GM23248 (cell line): ENCODE measurements at regions not wholly inside any gene's neighbourhood (a gene's known extent, or its start where the extent isn't known, plus 50 kb on each side); places are given as distances from the start of the nearest gene placed in this dataset.

Experiments used
- DNase-seq: peaks from one replicate; pipeline ENCODE4 v3.0.0-alpha.2; 2015
- H2AFZ ChIP-seq: fragments of 200-600 bp; sonication (generic); 2 replicates; pipeline ENCODE4 v1.6.1; 2016; ENCODE audit warnings: antibody characterized with exemption
- H3F3A ChIP-seq: fragments of 200-600 bp; sonication (generic); 2 replicates; pipeline ENCODE4 v1.6.1; 2016; ENCODE audit warnings: mild to moderate bottlenecking, antibody characterized with exemption, mixed run types; ENCODE audit not compliant: insufficient read depth
- H3K27ac ChIP-seq: fragments of 200-600 bp; sonication (generic); 2 replicates; pipeline ENCODE4 v1.5.1; 2016; ENCODE audit warnings: mild to moderate bottlenecking
- H3K27me3 ChIP-seq: fragments of 200-600 bp; sonication (generic); replicated peaks from 2 replicates; pipeline ENCODE4 v1.6.1; 2016; ENCODE audit warnings: mild to moderate bottlenecking; ENCODE audit not compliant: insufficient read depth
- H3K36me3 ChIP-seq: fragments of 200-600 bp; sonication (generic); 2 replicates; pipeline ENCODE4 v1.6.1; 2016; ENCODE audit warnings: low read depth, mild to moderate bottlenecking
- H3K4me1 ChIP-seq: fragments of 200-600 bp; sonication (generic); 2 replicates; pipeline ENCODE4 v1.6.1; 2016; ENCODE audit warnings: mild to moderate bottlenecking; ENCODE audit not compliant: insufficient read depth
- H3K4me2 ChIP-seq: fragments of 200-600 bp; sonication (generic); one replicate; pipeline ENCODE4 v1.6.1; 2016; ENCODE audit warnings: mild to moderate bottlenecking; ENCODE audit not compliant: unreplicated experiment
- H3K4me3 ChIP-seq: fragments of 200-600 bp; sonication (generic); 2 replicates; pipeline ENCODE4 v1.5.1; 2016; ENCODE audit warnings: mild to moderate bottlenecking
- H3K79me2 ChIP-seq: fragments of 200-600 bp; sonication (generic); 2 replicates; pipeline ENCODE4 v1.6.1; 2016; ENCODE audit warnings: mild to moderate bottlenecking; ENCODE audit not compliant: insufficient read depth
- H3K9ac ChIP-seq: fragments of 200-600 bp; sonication (generic); 2 replicates; pipeline ENCODE4 v1.6.1; 2016; ENCODE audit warnings: mild to moderate bottlenecking
- H3K9me2 ChIP-seq: fragments of 200-600 bp; sonication (generic); 2 replicates; pipeline ENCODE4 v1.6.1; 2016; ENCODE audit warnings: mixed run types, mild to moderate bottlenecking, moderate library complexity; ENCODE audit not compliant: insufficient read depth
- H3K9me3 ChIP-seq: fragments of 200-600 bp; sonication (generic); one replicate; pipeline ENCODE4 v1.6.1; 2017; ENCODE audit warnings: low read depth
- H4K20me1 ChIP-seq: fragments of 200-600 bp; sonication (generic); 2 replicates; pipeline ENCODE4 v1.6.0; 2016; ENCODE audit not compliant: insufficient read depth
- EZH2 ChIP-seq: fragments of 200-600 bp; sonication (generic); IDR thresholded peaks from 2 replicates; pipeline ENCODE4 v1.6.1; 2018; ENCODE audit warnings: antibody characterized with exemption, mild to moderate bottlenecking; ENCODE audit not compliant: insufficient read depth, poor library complexity, severe bottlenecking
- EZH2phosphoT487 ChIP-seq: fragments of 200-600 bp; sonication (generic); IDR thresholded peaks from 2 replicates; pipeline ENCODE4 v1.6.1; 2018; ENCODE audit warnings: antibody characterized with exemption, moderate library complexity, mild to moderate bottlenecking, low read depth; ENCODE audit not compliant: insufficient read depth
- WGBS, 2 experiments: methylation state at CpG; one replicate each; pipeline ENCODE4 v1.1.6; 2015 to 2017; ENCODE audit warnings: low lambda C conversion rate in 2 of 2, low coverage in 1 of 2; ENCODE audit errors: missing lambda C conversion rate in 2 of 2; 5-methylcytosine and 5-hydroxymethylcytosine counted together
- in situ Hi-C: fragments of 300-500 bp; cut with MboI; formaldehyde crosslinking; loops from 2 replicates; pipeline ENCODE4 v1.15.0; 2020

DNA sequence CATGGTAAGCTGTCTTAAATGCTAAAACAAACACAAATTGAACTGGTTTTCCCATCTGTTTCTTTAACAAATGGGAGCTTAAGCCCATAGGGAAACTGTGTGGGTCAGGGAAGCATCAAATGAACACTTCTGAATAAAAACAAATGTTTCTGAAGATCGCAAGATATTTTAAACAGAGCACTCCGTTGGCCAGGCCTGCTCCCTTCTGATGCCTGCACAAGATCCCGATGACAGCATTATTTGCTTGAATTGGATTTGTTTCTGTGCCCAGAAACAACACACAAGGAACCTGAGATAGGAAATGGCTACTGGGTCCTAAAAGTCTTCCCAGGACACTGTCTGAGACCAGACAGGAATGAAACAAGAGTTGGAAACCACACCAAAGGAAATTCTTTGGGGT, 425.8 kb upstream of the ZFHX3 start:
- DNase-seq, result no peak
- in situ Hi-C loops, result no loop called here

DNA sequence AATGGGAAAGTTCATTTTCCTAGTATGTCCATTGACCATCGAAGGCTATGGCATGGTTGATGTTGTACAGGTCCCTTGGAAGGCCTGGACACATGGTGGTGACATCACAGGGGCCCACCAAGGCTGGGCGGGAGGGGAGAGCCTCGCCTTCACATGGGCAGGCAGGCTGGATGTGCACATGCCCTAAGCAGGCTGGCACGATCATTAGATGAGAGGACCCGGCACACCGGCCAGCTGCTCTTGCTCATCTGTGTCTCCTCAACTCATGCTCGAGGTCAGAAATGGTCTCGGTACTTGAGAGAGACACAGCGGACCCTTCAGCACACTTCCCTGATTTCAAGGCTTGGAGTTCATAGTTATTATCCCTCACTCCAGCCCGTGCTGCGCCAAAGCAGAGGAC, 416.9 kb upstream of the ZFHX3 start:
- no peak for DNase-seq
- no peaks in the 10 kb centered on the region for H3K9me3 ChIP-seq
- H3K27ac ChIP-seq, result no peak overlapping the region
- WGBS, 2 experiments, result 40 to 44% methylated on average over 11 of the region's 11 CpGs
- H3K4me3 ChIP-seq, result no peak overlapping the region
- H3K4me2 ChIP-seq, result no peak overlapping the region
- H3K9me2 ChIP-seq, result no peaks in the 10 kb centered on the region
- TF ChIP-seq EZH2 (no peak), EZH2phosphoT487 (no peak)
- no peak overlapping the region for H3K9ac ChIP-seq
- no peaks in the 10 kb centered on the region for H3F3A ChIP-seq
- H3K36me3 ChIP-seq, result no peaks in the 10 kb centered on the region
- H3K27me3 ChIP-seq, result no peaks in the 10 kb centered on the region
- no peaks in the 10 kb centered on the region for H3K79me2 ChIP-seq
- in situ Hi-C loops, result no loop called here
- H3K4me1 ChIP-seq, result no peaks in the 10 kb centered on the region
- no peak overlapping the region for H2AFZ ChIP-seq
- H4K20me1 ChIP-seq, result no peaks in the 10 kb centered on the region

More for the DNA sequence above, 425.8 kb upstream of the ZFHX3 start:
- no peak overlapping the region for H3K9ac ChIP-seq
- H3K36me3 ChIP-seq, result no peaks in the 10 kb centered on the region
- 3 to 8% methylated on average over 3 of the region's 3 CpGs for WGBS, 2 experiments
- H3K4me2 ChIP-seq, result no peak overlapping the region
- no peak overlapping the region for H3K27ac ChIP-seq
- no peaks in the 10 kb centered on the region for H3K27me3 ChIP-seq
- no peaks in the 10 kb centered on the region for H3F3A ChIP-seq
- no peak overlapping the region for H3K4me3 ChIP-seq
- TF ChIP-seq EZH2phosphoT487 (no peak), EZH2 (no peak)
- H2AFZ ChIP-seq, result no peak overlapping the region
- H3K9me2 ChIP-seq, result no peaks in the 10 kb centered on the region
- no peaks in the 10 kb centered on the region for H3K4me1 ChIP-seq
- H3K9me3 ChIP-seq, result no peaks in the 10 kb centered on the region
- H4K20me1 ChIP-seq, result no peaks in the 10 kb centered on the region
- H3K79me2 ChIP-seq, result no peaks in the 10 kb centered on the region

DNA sequence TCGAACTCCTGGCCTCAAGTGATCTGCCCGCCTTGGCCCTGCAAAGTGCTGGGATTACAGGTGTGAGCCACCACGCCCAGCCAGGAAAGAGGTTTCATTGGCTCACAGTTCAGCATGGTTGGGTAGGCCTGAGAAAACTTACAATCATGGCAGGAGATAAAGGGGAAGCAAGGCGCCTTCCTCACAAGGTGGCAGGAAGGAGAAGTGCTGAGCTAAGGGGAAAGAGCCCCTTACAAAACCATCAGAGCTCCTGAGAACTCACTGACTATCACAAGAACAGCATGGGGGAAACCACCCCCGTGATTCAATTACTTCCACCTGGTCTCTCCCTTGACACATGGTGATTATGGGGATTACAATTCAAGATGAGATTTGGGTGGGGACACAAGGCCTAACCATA, 411.7 kb upstream of the ZFHX3 start:
- Histone ChIP-seq H3K79me2 (no peaks in the 10 kb centered on the region), H3K9me3 (no peaks in the 10 kb centered on the region), H3K27ac (no peak overlapping the region), H3K4me1 (no peaks in the 10 kb centered on the region), H3K27me3 (no peaks in the 10 kb centered on the region), H3K4me2 (no peak overlapping the region), H3K9me2 (no peaks in the 10 kb centered on the region), H3K36me3 (no peaks in the 10 kb centered on the region), H3F3A (no peaks in the 10 kb centered on the region), H3K9ac (no peak overlapping the region), H4K20me1 (no peaks in the 10 kb centered on the region), H3K4me3 (no peak overlapping the region), H2AFZ (no peak overlapping the region)
- in situ Hi-C loops, result no loop called here
- no peak for TF ChIP-seq EZH2phosphoT487
- no peak for TF ChIP-seq EZH2
- 24 to 34% methylated on average over 5 of the region's 5 CpGs for WGBS, 2 experiments
- DNase-seq, result no peak

DNA sequence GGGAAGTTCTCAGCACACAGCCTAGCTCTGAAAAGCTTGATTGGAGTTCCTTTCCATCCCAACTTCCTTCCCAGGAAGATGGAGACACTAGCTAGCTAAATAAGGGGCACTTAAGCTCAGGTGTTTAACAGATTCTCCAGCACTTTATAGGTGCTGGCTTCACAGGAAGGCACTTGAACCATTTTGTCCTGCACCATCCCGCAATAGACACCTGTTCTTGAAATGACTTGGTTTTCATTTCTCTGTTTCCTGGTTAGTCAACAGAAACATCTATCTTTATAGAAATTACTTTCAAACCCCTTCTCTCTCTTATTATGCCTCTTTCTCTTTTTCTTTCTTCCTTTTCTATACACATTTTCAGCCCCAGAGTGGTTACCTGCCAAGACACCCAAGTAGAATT, 409.9 kb upstream of the ZFHX3 start:
- no peak for DNase-seq
- H2AFZ ChIP-seq, result no peak overlapping the region

DNA sequence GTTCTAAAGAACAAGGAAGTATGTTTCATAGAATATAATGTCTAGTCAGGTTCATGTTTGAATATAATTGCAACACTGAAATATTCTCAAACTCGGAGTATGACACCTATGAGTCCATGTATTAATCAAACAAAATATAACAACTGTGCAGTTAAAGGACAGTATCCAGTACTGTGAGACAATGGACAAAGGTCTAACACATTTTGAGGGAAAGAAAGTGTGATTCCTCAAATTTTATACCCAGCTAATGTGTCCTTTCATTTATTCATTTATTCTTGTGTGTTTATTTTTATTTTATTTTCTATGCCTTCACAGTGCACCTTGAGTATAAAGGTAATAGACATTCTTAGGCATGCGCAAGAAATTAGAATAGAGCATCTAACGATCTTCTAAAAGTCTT, 401.0 kb upstream of the ZFHX3 start:
- Histone ChIP-seq H3K27ac (no peak overlapping the region), H3K4me1 (no peaks in the 10 kb centered on the region), H3K4me3 (no peak overlapping the region), H3K9me2 (no peaks in the 10 kb centered on the region), H3K4me2 (no peak overlapping the region), H3K9ac (no peak overlapping the region), H3K79me2 (no peaks in the 10 kb centered on the region), H3K27me3 (no peaks in the 10 kb centered on the region), H3K9me3 (peaks cover 2% of the 10 kb centered on the region), H2AFZ (no peak overlapping the region), H4K20me1 (no peaks in the 10 kb centered on the region), H3K36me3 (no peaks in the 10 kb centered on the region), H3F3A (no peaks in the 10 kb centered on the region)
- in situ Hi-C loops, result no loop called here
- TF ChIP-seq EZH2 (no peak), EZH2phosphoT487 (no peak)
- WGBS, 2 experiments, result 47 to 63% methylated on average over 3 of the region's 3 CpGs
- DNase-seq, result no peak

More for the DNA sequence above, 409.9 kb upstream of the ZFHX3 start:
- Histone ChIP-seq H3K4me2 (no peak overlapping the region), H3K79me2 (no peaks in the 10 kb centered on the region), H4K20me1 (no peaks in the 10 kb centered on the region), H3K36me3 (no peaks in the 10 kb centered on the region), H3K27ac (no peak overlapping the region), H3K4me3 (no peak overlapping the region), H3F3A (no peaks in the 10 kb centered on the region), H3K9me3 (no peaks in the 10 kb centered on the region), H3K9me2 (no peaks in the 10 kb centered on the region), H3K27me3 (no peaks in the 10 kb centered on the region), H3K9ac (no peak overlapping the region), H3K4me1 (no peaks in the 10 kb centered on the region)
- in situ Hi-C loops, result no loop called here
- 59 to 70% methylated on average over 1 of the region's 1 CpG for WGBS, 2 experiments
- TF ChIP-seq EZH2phosphoT487, result no peak
- TF ChIP-seq EZH2, result no peak
